H9 (cell line): ENCODE measurements at regions not wholly inside any gene's neighbourhood (a gene's known extent, or its start where the extent isn't known, plus 50 kb on each side); places are given as distances from the start of the nearest gene placed in this dataset.

ENCODE experiments used
- DNase-seq: peaks from one replicate; pipeline ENCODE4 v3.0.0-alpha.2; 2017
- H2AFZ ChIP-seq: one replicate; pipeline ENCODE4 v1.6.1; 2013; ENCODE audit warnings: mild to moderate bottlenecking, low read length, control low read depth, moderate library complexity
- H2AK5ac ChIP-seq: 2 replicates; pipeline ENCODE4 v1.6.1; 2013; ENCODE audit warnings: low read length, control low read depth, mixed read lengths; ENCODE audit not compliant: insufficient read length
- H2BK120ac ChIP-seq: one replicate; pipeline ENCODE4 v1.6.1; 2013; ENCODE audit warnings: low read depth, mild to moderate bottlenecking, low read length, control low read depth, inconsistent platforms; ENCODE audit not compliant: poor library complexity, severe bottlenecking
- H2BK12ac ChIP-seq: 2 replicates; pipeline ENCODE4 v1.6.1; 2013; ENCODE audit warnings: low read length, control low read depth, mixed read lengths, low read depth; ENCODE audit not compliant: insufficient read length
- H2BK15ac ChIP-seq: 2 replicates; pipeline ENCODE4 v1.6.1; 2013; ENCODE audit warnings: low read depth, low read length, control low read depth
- H2BK20ac ChIP-seq: one replicate; pipeline ENCODE4 v1.6.1; 2013; ENCODE audit warnings: low read depth, mild to moderate bottlenecking, low read length, control low read depth, inconsistent platforms; ENCODE audit not compliant: poor library complexity, severe bottlenecking
- H2BK5ac ChIP-seq: 2 replicates; pipeline ENCODE4 v1.6.1; 2013; ENCODE audit warnings: low read length, control low read depth, mixed read lengths; ENCODE audit not compliant: insufficient read length
- H3K14ac ChIP-seq: 2 replicates; pipeline ENCODE4 v1.6.1; 2013; ENCODE audit warnings: low read length, control low read depth; ENCODE audit not compliant: insufficient read depth
- H3K18ac ChIP-seq: 2 replicates; pipeline ENCODE4 v1.6.1; 2013; ENCODE audit warnings: low read depth, mild to moderate bottlenecking, mixed read lengths, low read length, control low read depth; ENCODE audit not compliant: insufficient read length
- H3K23ac ChIP-seq: 2 replicates; pipeline ENCODE4 v1.6.1; 2013; ENCODE audit warnings: low read length, control low read depth, mixed read lengths, low read depth; ENCODE audit not compliant: insufficient read length
- H3K23me2 ChIP-seq: 2 replicates; pipeline ENCODE4 v1.6.1; 2013; ENCODE audit warnings: low read depth, mild to moderate bottlenecking, mixed read lengths, low read length, control low read depth; ENCODE audit not compliant: insufficient read length, poor library complexity, severe bottlenecking
- H3K27ac ChIP-seq: 2 replicates; pipeline ENCODE4 v1.5.1; 2013; ENCODE audit warnings: low read length, control low read depth, mixed read lengths, low read depth; ENCODE audit not compliant: insufficient read length
- H3K27me3 ChIP-seq: 2 replicates; pipeline ENCODE4 v1.6.1; 2013; ENCODE audit warnings: low read length, control low read depth, inconsistent platforms; ENCODE audit not compliant: insufficient read depth
- H3K4ac ChIP-seq: 2 replicates; pipeline ENCODE4 v1.6.1; 2013; ENCODE audit warnings: low read depth, mild to moderate bottlenecking, control low read depth, inconsistent platforms, low read length, moderate library complexity
- H3K4me1 ChIP-seq: 2 replicates; pipeline ENCODE4 v1.6.1; 2013; ENCODE audit warnings: low read length, control low read depth, inconsistent platforms; ENCODE audit not compliant: insufficient read depth
- H3K4me2 ChIP-seq: 2 replicates; pipeline ENCODE4 v1.6.1; 2013; ENCODE audit warnings: low read length, control low read depth, mixed read lengths; ENCODE audit not compliant: insufficient read length, insufficient read depth
- H3K56ac ChIP-seq: 2 replicates; pipeline ENCODE4 v1.6.1; 2013; ENCODE audit warnings: low read depth, mild to moderate bottlenecking, mixed read lengths, low read length, control low read depth; ENCODE audit not compliant: insufficient read length
- H3K79me1 ChIP-seq: 2 replicates; pipeline ENCODE4 v1.6.1; 2013; ENCODE audit warnings: low read depth, mild to moderate bottlenecking, moderate library complexity, low read length, control low read depth, inconsistent platforms; ENCODE audit not compliant: insufficient read depth, poor library complexity, severe bottlenecking
- H3K79me2 ChIP-seq: 2 replicates; pipeline ENCODE4 v1.6.1; 2013; ENCODE audit warnings: low read length, control low read depth, inconsistent platforms; ENCODE audit not compliant: insufficient read depth
- H3K9ac ChIP-seq: 2 replicates; pipeline ENCODE4 v1.6.1; 2013; ENCODE audit warnings: low read length, control low read depth, mixed read lengths; ENCODE audit not compliant: insufficient read length; ENCODE audit errors: extremely low read depth
- H3K9me3 ChIP-seq: one replicate; pipeline ENCODE4 v1.6.1; 2013; ENCODE audit warnings: low read depth, low read length, inconsistent platforms; ENCODE audit not compliant: control insufficient read depth
- H3T11ph ChIP-seq: one replicate; pipeline ENCODE4 v1.6.1; 2013; ENCODE audit warnings: mild to moderate bottlenecking, low read length, control low read depth, inconsistent platforms
- H4K20me1 ChIP-seq: one replicate; pipeline ENCODE4 v1.6.1; 2013; ENCODE audit not compliant: control insufficient read depth, insufficient read length, insufficient read depth
- H4K5ac ChIP-seq: 2 replicates; pipeline ENCODE4 v1.6.1; 2013; ENCODE audit warnings: low read depth, mild to moderate bottlenecking, mixed read lengths, low read length, control low read depth; ENCODE audit not compliant: insufficient read length
- H4K8ac ChIP-seq: replicated peaks from 2 replicates; pipeline ENCODE4 v1.6.1; 2013; ENCODE audit warnings: low read length, control low read depth, mixed read lengths, low read depth; ENCODE audit not compliant: insufficient read length
- H4K91ac ChIP-seq: 2 replicates; pipeline ENCODE4 v1.6.1; 2013; ENCODE audit warnings: low read depth, mild to moderate bottlenecking, moderate library complexity, mixed read lengths, low read length, control low read depth; ENCODE audit not compliant: insufficient read length
- H3K27ac Mint-ChIP-seq, 3 experiments: 2 replicates in 2 of 3; 3 replicates in 1 of 3; pipeline ENCODE4 v1.8.0; 2020 to 2021; ENCODE audit warnings: mixed read lengths in 3 of 3, mild to moderate bottlenecking in 1 of 3, moderate library complexity in 1 of 3
- H3K27me3 Mint-ChIP-seq: 2 replicates; pipeline ENCODE4 v1.8.0; 2021; ENCODE audit warnings: low read depth, mild to moderate bottlenecking, moderate library complexity, mixed read lengths
- H3K36me3 Mint-ChIP-seq, 3 experiments: 2 replicates in 2 of 3; 3 replicates in 1 of 3; pipeline ENCODE4 v1.8.0; 2020 to 2021; ENCODE audit warnings: low read depth in 3 of 3, mixed read lengths in 3 of 3; ENCODE audit not compliant: insufficient read depth in 1 of 3
- H3K4me1 Mint-ChIP-seq, 2 experiments: 2 replicates each; pipeline ENCODE4 v1.8.0; 2020; ENCODE audit warnings: mixed read lengths in 2 of 2
- H3K4me3 Mint-ChIP-seq, 2 experiments: 2 replicates in 1 of 2; 3 replicates in 1 of 2; pipeline ENCODE4 v1.8.0; 2020 to 2021; ENCODE audit warnings: mild to moderate bottlenecking in 2 of 2, mixed read lengths in 2 of 2, moderate library complexity in 1 of 2
- H3K9me3 Mint-ChIP-seq, 2 experiments: 2 replicates in 1 of 2; 3 replicates in 1 of 2; pipeline ENCODE4 v1.8.0; 2020; ENCODE audit warnings: mild to moderate bottlenecking in 2 of 2, mixed read lengths in 2 of 2, moderate library complexity in 1 of 2
- WGBS: extraction: QIAGEN DNeasy Blood & Tissue Kit; methylation state at CpG from one replicate; pipeline ENCODE4 v1.1.7; 2013; ENCODE audit warnings: missing lambda C conversion rate, low lambda C conversion rate, mixed read lengths; ENCODE audit not compliant: insufficient read length; ENCODE audit errors: extremely low coverage; 5-methylcytosine and 5-hydroxymethylcytosine counted together
- TF ChIP-seq, protein P1 (sequence below): fragments of 200-600 bp; sonication (generic); conservative IDR thresholded peaks from 3 replicates; pipeline ENCODE4 v1.8.0; 2021; ENCODE audit warnings: antibody characterized with exemption, mild to moderate bottlenecking

DNA sequence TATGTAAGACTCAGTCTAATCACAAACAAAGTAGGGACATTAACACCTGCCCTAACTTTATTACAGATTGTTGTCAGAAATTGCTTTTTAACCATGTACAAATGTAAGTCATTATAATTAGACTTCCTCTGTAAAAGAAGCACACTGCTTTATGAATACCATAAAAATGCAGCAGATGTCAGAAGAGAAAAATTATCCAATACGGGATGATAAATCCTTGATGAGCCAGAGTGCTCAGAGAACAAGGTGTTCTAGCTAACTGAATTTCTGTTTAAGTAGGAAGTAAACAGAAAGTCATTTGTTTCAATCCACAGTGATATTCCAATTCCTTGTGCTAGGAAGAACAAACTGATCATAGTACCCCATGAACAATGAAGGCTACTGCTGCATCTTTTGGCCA, 54.6 kb upstream of the BMPER start:
- H3K56ac ChIP-seq = no peak overlapping the region
- H3K18ac ChIP-seq = no peak overlapping the region
- Mint-ChIP-seq H3K36me3 (no peaks in the 10 kb centered on the region), H3K27me3 (no peaks in the 10 kb centered on the region), H3K4me1 (peaks cover 3 to 7% of the 10 kb centered on the region in 2 experiments; a peak in 3 of 4 replicates), H3K9me3 (no peaks in the 10 kb centered on the region; a peak in 1 of 5 replicates), H3K27ac (no peak overlapping the region), H3K4me3 (no peak overlapping the region)
- H3K27ac ChIP-seq = no peak overlapping the region
- no peak overlapping the region for H3K4me2 ChIP-seq
- no peak overlapping the region for H2BK120ac ChIP-seq
- no peaks in the 10 kb centered on the region for H3K9me3 ChIP-seq
- no peak overlapping the region for H3K4ac ChIP-seq
- TF ChIP-seq, protein P1, sequence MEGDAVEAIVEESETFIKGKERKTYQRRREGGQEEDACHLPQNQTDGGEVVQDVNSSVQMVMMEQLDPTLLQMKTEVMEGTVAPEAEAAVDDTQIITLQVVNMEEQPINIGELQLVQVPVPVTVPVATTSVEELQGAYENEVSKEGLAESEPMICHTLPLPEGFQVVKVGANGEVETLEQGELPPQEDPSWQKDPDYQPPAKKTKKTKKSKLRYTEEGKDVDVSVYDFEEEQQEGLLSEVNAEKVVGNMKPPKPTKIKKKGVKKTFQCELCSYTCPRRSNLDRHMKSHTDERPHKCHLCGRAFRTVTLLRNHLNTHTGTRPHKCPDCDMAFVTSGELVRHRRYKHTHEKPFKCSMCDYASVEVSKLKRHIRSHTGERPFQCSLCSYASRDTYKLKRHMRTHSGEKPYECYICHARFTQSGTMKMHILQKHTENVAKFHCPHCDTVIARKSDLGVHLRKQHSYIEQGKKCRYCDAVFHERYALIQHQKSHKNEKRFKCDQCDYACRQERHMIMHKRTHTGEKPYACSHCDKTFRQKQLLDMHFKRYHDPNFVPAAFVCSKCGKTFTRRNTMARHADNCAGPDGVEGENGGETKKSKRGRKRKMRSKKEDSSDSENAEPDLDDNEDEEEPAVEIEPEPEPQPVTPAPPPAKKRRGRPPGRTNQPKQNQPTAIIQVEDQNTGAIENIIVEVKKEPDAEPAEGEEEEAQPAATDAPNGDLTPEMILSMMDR = no peak
- H3T11ph ChIP-seq = no peak overlapping the region
- no peak overlapping the region for H4K5ac ChIP-seq
- H2BK15ac ChIP-seq = no peak overlapping the region
- no peak overlapping the region for H3K14ac ChIP-seq
- H4K8ac ChIP-seq = no peak overlapping the region
- no peak overlapping the region for H2BK5ac ChIP-seq
- no peak for DNase-seq
- H3K23ac ChIP-seq = no peak overlapping the region
- H2BK20ac ChIP-seq = no peak overlapping the region
- no peaks in the 10 kb centered on the region for H3K4me1 ChIP-seq
- no peaks in the 10 kb centered on the region for H3K27me3 ChIP-seq
- no peaks in the 10 kb centered on the region for H4K20me1 ChIP-seq
- H2AFZ ChIP-seq = no peak overlapping the region
- no CpG with 5 or more reads among the region's 1 CpG for WGBS
- no peaks in the 10 kb centered on the region for H3K79me2 ChIP-seq
- H3K79me1 ChIP-seq = no peaks in the 10 kb centered on the region
- H3K9ac ChIP-seq = no peak overlapping the region
- H4K91ac ChIP-seq = no peak overlapping the region
- no peak overlapping the region for H2AK5ac ChIP-seq
- no peak overlapping the region for H2BK12ac ChIP-seq
- no peaks in the 10 kb centered on the region for H3K23me2 ChIP-seq
